Stimulated activated CD8-positive, alpha-beta memory T cell treated with anti-CD3 and anti-CD28 coated beads, Interleukin-4, amount 100 ng/mL, for 4 hours (primary cell): ENCODE measurements at regions not wholly inside any gene's neighbourhood (a gene's known extent, or its start where the extent isn't known, plus 50 kb on each side); places are given as distances from the start of the nearest gene placed in this dataset.

Source experiments
- DNase-seq, 2 donors: peaks; one replicate each; pipeline ENCODE4 v3.0.0-alpha.2; 2020; ENCODE audit warnings: low read depth in 2 of 2, low spot score in 1 of 2

GRCh38 chr16:65500919-65501318 is 379.1 kb upstream of the CDH11 start:
- DNase-seq, result no peak

- DNase-seq, result no peak
Measured at GRCh38 chr16:65500007-65500406, 378.1 kb upstream of the CDH11 start.

- DNase-seq, result no peak
Measured at GRCh38 chr16:65499566-65499965, 377.7 kb upstream of the CDH11 start.

DNA sequence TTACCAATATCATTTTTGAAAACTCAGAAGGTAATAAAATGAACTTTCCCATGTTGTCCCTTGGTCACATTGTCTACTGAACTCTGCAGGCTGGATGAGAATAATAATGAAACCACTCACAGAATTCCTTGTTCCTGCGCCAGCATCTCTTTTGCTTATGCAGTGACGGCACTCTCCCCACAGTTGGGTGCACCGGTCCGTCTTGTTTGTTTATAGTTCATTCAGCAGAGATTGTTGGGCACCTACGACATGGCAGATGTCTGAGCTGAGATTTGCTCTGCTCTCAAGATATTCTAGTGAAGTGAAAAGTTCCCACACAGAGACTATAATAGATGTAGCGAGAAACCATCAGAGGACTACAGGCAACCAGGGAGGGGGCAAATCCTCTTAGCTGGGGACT is 375.7 kb upstream of the CDH11 start:
- DNase-seq, result no peak

- DNase-seq, result no peak
Measured at GRCh38 chr16:65495106-65495505, 373.2 kb upstream of the CDH11 start.

DNA sequence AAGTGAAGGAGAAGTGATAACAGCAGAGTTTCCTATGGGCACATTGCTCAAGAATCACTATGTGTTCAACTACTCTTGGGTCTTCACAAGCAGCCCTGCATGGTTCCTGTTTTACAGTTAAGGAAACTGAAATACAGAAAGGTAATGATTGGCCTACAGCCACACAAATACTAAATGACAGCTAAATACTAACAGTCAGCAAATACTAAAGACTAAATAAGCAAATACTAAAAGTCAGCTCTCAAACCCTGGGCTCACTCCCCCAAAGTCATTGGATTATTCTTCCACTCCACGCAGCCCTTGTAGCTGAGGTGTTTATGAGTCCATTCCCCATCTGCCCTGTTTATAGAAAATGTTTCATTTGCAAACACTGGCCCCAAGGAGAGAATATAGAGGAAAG is 372.7 kb upstream of the CDH11 start:
- no peak for DNase-seq

GRCh38 chr16:65494080-65494479 is 372.2 kb upstream of the CDH11 start:
- DNase-seq, result no peak

DNA sequence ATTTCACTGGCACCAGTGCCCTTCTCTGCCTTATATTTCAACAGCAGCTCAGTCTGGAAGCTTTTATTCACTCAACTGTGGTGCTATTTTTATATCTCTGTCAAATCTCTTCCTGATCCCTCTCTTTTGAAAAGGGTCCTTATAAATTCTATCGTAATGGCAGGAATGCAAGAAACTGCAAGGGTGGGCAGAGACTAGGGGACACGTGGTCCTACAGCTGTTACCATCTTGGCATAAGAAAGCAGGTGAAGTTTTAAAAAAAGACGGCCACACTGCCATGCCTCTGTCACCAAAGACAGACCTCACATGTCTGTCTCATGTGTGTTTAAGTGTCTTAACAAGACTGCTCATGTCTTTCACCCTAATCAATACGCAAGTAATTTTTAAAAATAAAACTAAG is 368.4 kb upstream of the CDH11 start:
- no peak for DNase-seq

DNA sequence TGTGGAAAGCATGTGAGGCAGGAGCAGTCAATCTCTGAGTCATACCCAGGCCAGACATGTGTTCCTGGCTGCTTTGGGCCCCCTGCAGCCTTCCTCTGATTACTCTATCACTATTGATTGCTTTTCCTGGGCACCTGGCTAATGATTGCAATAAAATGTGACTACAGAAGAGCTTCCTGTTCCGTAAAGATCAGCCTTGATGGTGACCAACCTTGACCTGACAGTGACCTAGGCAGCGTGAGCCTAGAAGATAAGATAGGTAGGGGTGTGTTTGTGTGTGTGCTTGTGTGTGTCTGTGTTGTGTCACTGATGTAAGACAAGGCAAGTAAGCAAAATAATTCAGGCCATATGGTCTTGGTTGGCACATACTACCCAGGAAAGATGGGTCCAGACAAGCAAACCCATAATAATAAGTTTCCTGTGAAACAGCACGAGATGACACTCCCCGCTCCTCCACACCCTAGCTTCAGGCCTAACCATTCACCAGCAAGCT is 367.7 kb upstream of the CDH11 start:
- DNase-seq, result no peak

GRCh38 chr16:65487231-65487630 is 365.4 kb upstream of the CDH11 start:
- DNase-seq, result no peak

GRCh38 chr16:65481956-65482355 is 360.1 kb upstream of the CDH11 start:
- DNase-seq, result no peak

GRCh38 chr16:65480281-65481091 is 358.6 kb upstream of the CDH11 start:
- DNase-seq, result no peak

GRCh38 chr16:65476448-65476955 is 354.6 kb upstream of the CDH11 start:
- DNase-seq, result no peak

- DNase-seq, result no peak
Measured at GRCh38 chr16:65473699-65474098, 351.8 kb upstream of the CDH11 start.

DNA sequence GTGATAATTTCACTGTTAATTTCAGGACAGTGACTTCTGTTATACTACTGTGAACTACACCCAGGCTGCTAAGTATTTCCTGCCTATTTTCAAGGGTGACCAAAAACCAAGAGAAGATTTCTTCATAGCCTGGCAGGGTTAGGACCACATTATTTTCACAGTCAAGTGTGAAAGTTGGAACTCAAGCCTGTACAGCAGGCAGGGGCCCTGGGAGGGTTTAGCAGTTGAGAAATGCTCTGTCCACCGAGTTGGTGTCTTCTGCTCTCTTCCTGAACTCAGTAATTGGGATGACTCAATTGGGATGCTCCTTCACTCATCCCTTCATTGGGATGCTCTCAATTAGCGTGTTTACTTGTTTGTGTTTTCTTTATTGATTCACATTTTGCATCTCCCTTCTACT is 347.3 kb upstream of the CDH11 start:
- no peak for DNase-seq

DNA sequence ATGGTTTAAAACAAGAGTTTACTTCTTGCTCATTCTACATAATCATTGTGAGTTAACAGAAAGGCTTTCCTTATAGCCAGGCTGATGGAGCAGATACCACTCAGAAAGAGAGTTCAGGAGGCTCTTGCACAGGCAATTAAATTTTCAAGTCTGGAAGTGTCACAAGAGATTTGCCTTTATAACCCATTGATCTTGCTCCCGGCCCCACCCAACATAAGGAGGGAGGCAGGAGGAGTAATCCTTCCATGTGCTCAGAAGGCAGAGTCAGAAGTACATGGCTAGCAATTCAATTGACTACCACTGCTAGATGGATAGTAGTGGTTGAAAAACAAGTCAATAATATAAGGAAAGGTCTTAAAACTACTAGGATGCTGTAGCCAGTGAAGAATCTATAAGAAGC is 346.3 kb upstream of the CDH11 start:
- DNase-seq, result no peak

GRCh38 chr16:65463652-65464260 is 341.9 kb upstream of the CDH11 start:
- no peak for DNase-seq

GRCh38 chr16:65457084-65457483 is 335.2 kb upstream of the CDH11 start:
- no peak for DNase-seq

GRCh38 chr16:65455761-65456160 is 333.9 kb upstream of the CDH11 start:
- no peak for DNase-seq

GRCh38 chr16:65453646-65454045 is 331.8 kb upstream of the CDH11 start:
- DNase-seq, result no peak

- no peak for DNase-seq
Measured at GRCh38 chr16:65449526-65449925, 327.7 kb upstream of the CDH11 start.

DNA sequence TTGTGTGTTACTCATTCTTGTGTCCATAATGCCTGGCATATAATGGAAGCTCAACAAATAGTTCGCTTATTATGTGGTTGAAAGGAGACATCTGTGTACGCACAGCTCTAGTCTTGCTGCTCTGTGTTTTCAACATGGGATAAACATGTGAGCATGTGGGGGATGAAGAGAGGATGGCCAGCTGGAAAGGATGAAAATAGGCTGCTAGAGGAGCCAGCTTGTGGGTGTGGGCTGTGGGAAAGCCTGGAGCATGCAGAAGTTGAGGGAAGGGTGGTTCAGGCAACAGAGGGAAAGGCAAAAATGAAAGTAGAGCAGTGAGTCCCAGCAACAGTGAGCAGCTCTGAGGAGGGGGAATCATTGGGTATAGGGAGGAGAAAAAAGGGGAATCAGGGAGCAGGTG is 324.6 kb upstream of the CDH11 start:
- DNase-seq, result no peak
